Cardiac muscle cell (in vitro differentiated cells and primary cell): ENCODE measurements at regions not wholly inside any gene's neighbourhood (a gene's known extent, or its start where the extent isn't known, plus 50 kb on each side); places are given as distances from the start of the nearest gene placed in this dataset.

Source experiments
- DNase-seq, 2 donors: peaks; one replicate each; pipeline versions ENCODE4 v3.0.0 to v3.0.0-alpha.2; 2010 to 2017; ENCODE audit warnings: low read depth in 1 of 2, low spot score in 1 of 2
- H3K27ac ChIP-seq: fragments of 200-600 bp; sonication (generic); 2 replicates; pipeline ENCODE4 v1.5.1; 2016
- H3K27me3 ChIP-seq: fragments of 200-600 bp; sonication (generic); 2 replicates; pipeline ENCODE4 v1.6.0; 2016; ENCODE audit warnings: control low read depth
- H3K36me3 ChIP-seq: fragments of 200-600 bp; sonication (generic); 2 replicates; pipeline ENCODE4 v1.5.1; 2016; ENCODE audit warnings: control low read depth
- H3K4me1 ChIP-seq: fragments of 200-600 bp; sonication (generic); 2 replicates; pipeline ENCODE4 v1.8.1; 2017; ENCODE audit warnings: low read depth, mild to moderate bottlenecking, mixed run types
- H3K4me3 ChIP-seq: fragments of 200-600 bp; sonication (generic); 2 replicates; pipeline ENCODE4 v1.5.1; 2016; ENCODE audit warnings: mild to moderate bottlenecking
- H3K9me3 ChIP-seq: fragments of 200-600 bp; sonication (generic); 2 replicates; pipeline ENCODE4 v1.5.1; 2017; ENCODE audit warnings: low read depth, mild to moderate bottlenecking, control low read depth
- TF ChIP-seq, protein P1 (sequence below): IDR thresholded peaks from 2 replicates; pipeline ENCODE4 v1.5.1; 2012; ENCODE audit warnings: low read depth, mild to moderate bottlenecking, low read length

DNA sequence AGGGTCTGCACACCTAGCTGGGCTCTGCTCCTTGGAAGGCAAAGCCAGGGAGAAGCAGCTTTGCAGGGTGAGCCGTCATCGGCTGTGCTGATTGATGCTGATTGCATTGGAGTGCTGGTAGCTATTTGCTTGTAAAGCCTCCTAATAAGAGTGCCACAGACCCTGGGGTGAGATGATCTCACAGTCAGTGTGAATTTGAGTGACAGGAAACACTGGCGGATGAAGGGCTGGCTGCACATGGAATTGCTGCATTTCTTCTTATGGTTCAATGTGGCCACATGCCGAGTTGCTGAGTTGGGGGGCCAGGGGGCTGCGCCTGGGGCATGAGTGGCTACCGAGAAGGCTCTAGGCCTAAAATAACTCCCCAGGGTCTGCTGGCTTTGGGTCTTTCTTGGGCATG, 138.2 kb upstream of the CACNA1E start:
- Histone ChIP-seq H3K4me3 (no peak overlapping the region), H3K27ac (no peak overlapping the region), H3K36me3 (no peaks in the 10 kb centered on the region), H3K27me3 (no peaks in the 10 kb centered on the region), H3K9me3 (no peaks in the 10 kb centered on the region), H3K4me1 (no peaks in the 10 kb centered on the region)
- DNase-seq: no peak
- TF ChIP-seq, protein P1, sequence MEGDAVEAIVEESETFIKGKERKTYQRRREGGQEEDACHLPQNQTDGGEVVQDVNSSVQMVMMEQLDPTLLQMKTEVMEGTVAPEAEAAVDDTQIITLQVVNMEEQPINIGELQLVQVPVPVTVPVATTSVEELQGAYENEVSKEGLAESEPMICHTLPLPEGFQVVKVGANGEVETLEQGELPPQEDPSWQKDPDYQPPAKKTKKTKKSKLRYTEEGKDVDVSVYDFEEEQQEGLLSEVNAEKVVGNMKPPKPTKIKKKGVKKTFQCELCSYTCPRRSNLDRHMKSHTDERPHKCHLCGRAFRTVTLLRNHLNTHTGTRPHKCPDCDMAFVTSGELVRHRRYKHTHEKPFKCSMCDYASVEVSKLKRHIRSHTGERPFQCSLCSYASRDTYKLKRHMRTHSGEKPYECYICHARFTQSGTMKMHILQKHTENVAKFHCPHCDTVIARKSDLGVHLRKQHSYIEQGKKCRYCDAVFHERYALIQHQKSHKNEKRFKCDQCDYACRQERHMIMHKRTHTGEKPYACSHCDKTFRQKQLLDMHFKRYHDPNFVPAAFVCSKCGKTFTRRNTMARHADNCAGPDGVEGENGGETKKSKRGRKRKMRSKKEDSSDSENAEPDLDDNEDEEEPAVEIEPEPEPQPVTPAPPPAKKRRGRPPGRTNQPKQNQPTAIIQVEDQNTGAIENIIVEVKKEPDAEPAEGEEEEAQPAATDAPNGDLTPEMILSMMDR: no peak

DNA sequence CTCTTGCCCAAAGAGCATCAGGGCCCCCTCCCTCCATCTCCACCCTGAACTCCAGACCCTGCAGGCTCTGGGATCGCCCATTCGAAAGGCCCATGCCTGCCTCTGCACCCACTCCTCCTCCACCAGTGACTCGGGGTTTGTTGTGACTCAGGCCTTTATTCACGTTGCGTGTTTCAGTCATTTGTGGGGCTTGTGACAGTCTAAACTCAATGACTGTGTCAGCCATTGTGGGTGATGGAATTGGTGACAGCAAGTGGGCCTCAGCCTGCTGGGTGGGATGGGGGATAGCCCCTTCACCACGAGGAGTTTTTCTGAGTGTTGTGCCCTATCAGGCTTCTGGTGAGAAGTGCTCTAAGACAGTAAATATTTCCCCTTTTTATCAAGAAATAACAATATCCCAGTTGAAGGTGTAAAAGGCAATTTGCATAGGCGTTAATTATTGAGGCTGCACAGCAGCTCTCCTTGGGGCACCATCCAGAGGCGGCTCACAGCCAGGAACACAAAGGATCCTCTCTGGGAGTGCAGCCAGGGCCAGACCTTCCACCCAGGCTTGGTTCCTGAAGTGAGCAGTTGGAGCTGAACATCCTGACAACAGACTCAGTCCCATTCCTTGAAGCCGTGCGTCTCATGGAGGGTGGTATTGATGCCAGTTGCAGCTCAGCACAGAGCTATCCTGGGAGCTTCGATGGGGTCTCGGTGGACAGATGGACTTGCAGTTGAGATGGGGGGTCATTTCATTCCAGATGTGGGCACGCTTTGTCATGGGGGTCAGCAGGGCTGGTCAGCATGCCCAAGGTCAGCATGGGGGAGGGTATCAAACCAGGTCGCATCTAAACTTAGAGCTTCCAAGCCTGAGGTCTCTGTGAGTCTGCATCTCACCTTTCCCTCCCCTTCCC, 135.6 kb upstream of the CACNA1E start:
- Histone ChIP-seq H3K27me3 (no peaks in the 10 kb centered on the region), H3K4me3 (no peak overlapping the region), H3K36me3 (no peaks in the 10 kb centered on the region), H3K27ac (no peak overlapping the region), H3K4me1 (no peaks in the 10 kb centered on the region), H3K9me3 (no peaks in the 10 kb centered on the region)
- no peak for DNase-seq
- TF ChIP-seq, protein P1: no peak

DNA sequence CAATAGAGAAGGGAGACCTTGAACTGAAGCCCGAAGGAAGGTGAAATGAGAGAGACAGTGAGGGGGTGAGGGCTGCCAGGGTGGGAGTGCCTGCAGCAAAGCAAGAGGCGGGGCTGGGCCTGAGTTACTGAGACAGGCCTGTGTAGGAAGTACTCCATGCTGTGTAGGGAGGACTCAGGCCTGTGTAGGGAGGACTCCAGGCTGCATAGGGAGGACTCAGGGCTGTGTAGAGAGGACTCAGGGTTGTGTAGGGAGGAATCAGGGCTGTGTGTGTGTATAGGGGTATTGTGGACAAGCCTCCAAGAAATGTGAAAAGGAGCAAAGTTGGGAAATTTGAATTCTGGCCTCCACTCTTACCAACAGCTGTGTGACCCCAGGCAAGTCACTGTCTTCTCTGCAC, 133.8 kb upstream of the CACNA1E start:
- H3K4me3 ChIP-seq: no peak overlapping the region
- H3K9me3 ChIP-seq: no peaks in the 10 kb centered on the region
- H3K36me3 ChIP-seq: no peaks in the 10 kb centered on the region
- H3K27ac ChIP-seq: no peak overlapping the region
- DNase-seq: no peak
- no peaks in the 10 kb centered on the region for H3K4me1 ChIP-seq
- TF ChIP-seq, protein P1: no peak
- no peaks in the 10 kb centered on the region for H3K27me3 ChIP-seq

DNA sequence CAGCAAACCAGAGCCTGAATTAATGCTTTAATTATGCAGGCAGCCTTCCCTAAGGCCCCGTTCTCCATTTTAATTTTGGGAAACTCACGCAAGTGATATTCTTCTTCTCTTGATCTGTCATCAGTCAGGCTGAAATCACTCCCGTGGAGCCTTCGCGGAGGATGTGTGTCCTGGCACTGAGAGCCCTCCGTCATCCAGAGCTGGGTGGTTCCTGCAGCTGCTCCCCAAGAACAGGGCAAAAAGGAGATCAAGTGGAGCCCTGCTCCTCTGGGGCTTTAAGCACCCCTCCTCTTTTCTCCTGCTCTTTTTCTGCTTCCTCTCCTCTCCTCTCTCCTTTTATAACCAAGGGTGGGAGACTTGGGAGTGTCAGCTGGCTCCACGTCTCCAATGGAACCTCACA, 133.2 kb upstream of the CACNA1E start:
- H3K27ac ChIP-seq: no peak overlapping the region
- H3K27me3 ChIP-seq: no peaks in the 10 kb centered on the region
- no peaks in the 10 kb centered on the region for H3K36me3 ChIP-seq
- DNase-seq: no peak
- H3K4me3 ChIP-seq: no peak overlapping the region
- H3K4me1 ChIP-seq: no peaks in the 10 kb centered on the region
- TF ChIP-seq, protein P1: no peak
- no peaks in the 10 kb centered on the region for H3K9me3 ChIP-seq

DNA sequence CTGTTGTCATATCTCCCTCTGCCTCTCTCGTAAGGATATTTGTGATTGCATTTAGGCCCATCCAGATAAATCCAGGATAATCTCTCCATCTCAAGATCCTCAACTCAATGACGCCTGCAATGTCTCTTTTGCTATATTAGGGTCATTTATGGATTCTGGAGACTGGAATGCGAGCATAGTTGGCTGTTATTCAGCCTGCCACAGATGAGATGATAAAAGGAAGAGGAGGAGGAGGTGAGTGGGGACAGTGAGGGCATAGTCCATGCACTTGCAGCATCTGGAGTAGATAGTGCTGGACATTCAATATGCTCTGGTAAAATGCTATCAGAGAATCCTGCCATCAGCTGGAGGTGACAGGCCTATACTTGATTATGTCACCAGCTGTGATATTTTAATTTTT, 131.6 kb upstream of the CACNA1E start:
- no peak overlapping the region for H3K4me3 ChIP-seq
- no peaks in the 10 kb centered on the region for H3K9me3 ChIP-seq
- no peaks in the 10 kb centered on the region for H3K36me3 ChIP-seq
- H3K27me3 ChIP-seq: no peaks in the 10 kb centered on the region
- peaks cover 7% of the 10 kb centered on the region for H3K4me1 ChIP-seq
- DNase-seq: no peak
- no peak overlapping the region for H3K27ac ChIP-seq
- TF ChIP-seq, protein P1: no peak
